ENCODE measurements at regions not wholly inside any gene's neighbourhood (a gene's known extent, or its start where the extent isn't known, plus 50 kb on each side); places are given as distances from the start of the nearest gene placed in this dataset.
A peak's percentile ranks its signal among the peaks of the same experiment; 100 is the strongest.

DNA sequence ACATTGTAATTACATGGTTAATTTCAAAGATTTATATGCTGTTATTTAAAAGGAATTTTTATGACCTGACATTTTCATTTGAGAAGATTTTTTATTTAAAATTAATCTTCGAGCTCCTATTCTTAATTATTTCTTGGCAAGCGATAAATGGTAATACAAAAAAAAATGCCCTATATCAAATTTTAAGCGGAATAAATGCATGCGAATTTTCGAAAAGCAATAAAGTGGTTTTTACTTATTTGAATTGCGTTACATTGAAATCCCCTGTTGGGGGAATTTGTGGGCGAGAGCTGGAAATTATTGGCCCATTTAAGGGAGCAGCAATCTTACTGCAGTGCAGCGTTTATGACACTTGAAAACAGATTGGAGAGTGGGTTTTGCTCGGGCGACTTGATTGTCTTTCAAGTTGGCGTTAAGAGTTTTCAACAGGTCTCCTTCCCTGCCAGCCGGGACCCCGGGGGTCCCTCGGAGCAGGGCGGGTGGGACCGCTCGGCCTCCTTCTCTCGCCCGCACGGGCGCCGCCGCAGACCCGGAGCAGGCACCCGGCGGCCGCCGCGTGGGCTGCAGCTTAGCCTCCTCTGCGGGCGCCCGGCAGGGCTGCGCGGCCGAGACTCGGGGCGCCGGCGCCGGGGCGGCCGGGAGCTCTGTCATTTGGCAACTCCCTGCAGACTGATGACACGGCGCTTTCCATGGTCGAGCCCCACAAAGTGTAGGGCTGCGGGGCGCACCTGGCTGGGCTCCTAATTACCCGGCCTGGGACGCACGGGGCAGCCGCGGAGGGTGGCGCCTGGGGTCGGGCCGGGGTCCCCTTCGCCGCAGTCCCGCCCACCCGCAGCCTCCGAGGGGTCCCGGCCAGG is 255.1 kb upstream of the SOX21 start (continued):
- TF ChIP-seq ZNF266 (tag by site-specific recombination; IDR thresholded peaks at IDR 0.05; ENCODE audit: low read depth) (no peak), ZNF623 (tag by site-specific recombination; IDR thresholded peaks at IDR 0.05) (no peak), ZNF48 (tag by site-specific recombination; IDR thresholded peaks at IDR 0.05) (no peak), ZBTB8A (tag by site-specific recombination; IDR thresholded peaks at IDR 0.05) (peak; percentile 76), ZSCAN30 (tag by site-specific recombination; IDR thresholded peaks at IDR 0.05) (no peak), ZSCAN16 (tag by site-specific recombination; IDR thresholded peaks at IDR 0.05) (no peak), ZNF624 (tag by site-specific recombination; IDR thresholded peaks at IDR 0.05) (no peak), GLIS2 (tag by site-specific recombination; IDR thresholded peaks at IDR 0.05) (peak; percentile 70)
- TF ChIP-seq, protein P1, sequence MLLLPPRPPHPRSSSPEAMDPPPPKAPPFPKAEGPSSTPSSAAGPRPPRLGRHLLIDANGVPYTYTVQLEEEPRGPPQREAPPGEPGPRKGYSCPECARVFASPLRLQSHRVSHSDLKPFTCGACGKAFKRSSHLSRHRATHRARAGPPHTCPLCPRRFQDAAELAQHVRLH (tag by site-specific recombination; IDR thresholded peaks at IDR 0.05) = no peak
- TF ChIP-seq, protein P2, sequence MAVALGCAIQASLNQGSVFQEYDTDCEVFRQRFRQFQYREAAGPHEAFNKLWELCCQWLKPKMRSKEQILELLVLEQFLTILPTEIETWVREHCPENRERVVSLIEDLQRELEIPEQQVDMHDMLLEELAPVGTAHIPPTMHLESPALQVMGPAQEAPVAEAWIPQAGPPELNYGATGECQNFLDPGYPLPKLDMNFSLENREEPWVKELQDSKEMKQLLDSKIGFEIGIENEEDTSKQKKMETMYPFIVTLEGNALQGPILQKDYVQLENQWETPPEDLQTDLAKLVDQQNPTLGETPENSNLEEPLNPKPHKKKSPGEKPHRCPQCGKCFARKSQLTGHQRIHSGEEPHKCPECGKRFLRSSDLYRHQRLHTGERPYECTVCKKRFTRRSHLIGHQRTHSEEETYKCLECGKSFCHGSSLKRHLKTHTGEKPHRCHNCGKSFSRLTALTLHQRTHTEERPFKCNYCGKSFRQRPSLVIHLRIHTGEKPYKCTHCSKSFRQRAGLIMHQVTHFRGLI (tag by site-specific recombination; IDR thresholded peaks at IDR 0.05) = peak; percentile 86

DNA sequence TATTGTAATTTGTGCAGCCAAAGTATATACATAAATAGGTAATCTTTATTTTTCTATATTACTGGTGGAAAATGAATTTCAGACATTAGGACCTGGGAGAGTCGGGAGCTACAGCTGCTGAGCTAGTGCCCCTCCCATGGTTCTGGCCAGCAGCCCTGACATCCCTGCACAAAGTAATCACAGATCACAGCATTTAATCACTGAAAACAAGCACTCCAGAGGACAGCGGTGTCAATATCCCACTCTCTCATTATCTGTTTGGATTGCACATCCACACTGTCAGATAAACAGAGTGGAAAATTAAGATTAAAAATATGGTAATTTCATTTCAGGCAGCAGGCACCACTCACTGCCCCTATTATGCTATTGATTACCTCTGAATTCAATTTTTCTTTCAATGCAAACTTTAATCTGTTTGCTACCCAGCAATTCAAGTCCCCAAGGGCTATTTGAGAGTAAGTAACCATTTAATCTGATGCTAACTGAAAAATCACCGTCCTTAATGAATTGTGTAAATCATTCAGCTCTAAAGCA is 254.1 kb upstream of the SOX21 start:
- H3K36me3 ChIP-seq (ENCODE audit: control insufficient read depth in 2 of 2, insufficient read depth in 1 of 2, low read length in 2 of 2) = no peaks in the 10 kb centered on the region
- H3K4me3 ChIP-seq (ENCODE audit: low read depth, low read length) = no peak overlapping the region
- no peaks in the 10 kb centered on the region for H3K9me3 ChIP-seq (ENCODE audit: control insufficient read depth, insufficient read depth, low read depth, low read length)
- H3K27ac ChIP-seq (ENCODE audit: extremely low read depth, low read depth, low read length) = no peak overlapping the region
- POLR2A ChIA-PET = no interaction called here
- TF ChIP-seq ZNF394 (tag by site-specific recombination; IDR thresholded peaks at IDR 0.05; ENCODE audit: borderline replicate concordance) (no peak), ZNF654 (tag by site-specific recombination; IDR thresholded peaks at IDR 0.05; ENCODE audit: low read depth) (no peak), RBAK (tag by site-specific recombination; IDR thresholded peaks at IDR 0.05) (no peak), ZNF341 (tag by site-specific recombination; IDR thresholded peaks at IDR 0.05; ENCODE audit: low read depth) (no peak), SALL2 (tag by site-specific recombination; IDR thresholded peaks at IDR 0.05; ENCODE audit: borderline replicate concordance) (no peak), ZNF311 (tag by site-specific recombination; IDR thresholded peaks at IDR 0.05; ENCODE audit: borderline replicate concordance) (no peak), ZNF660 (tag by site-specific recombination; IDR thresholded peaks at IDR 0.05) (no peak), ZBTB7A (tag by site-specific recombination; IDR thresholded peaks at IDR 0.05; ENCODE audit: low read depth) (no peak), ZNF335 (tag by site-specific recombination; conservative IDR thresholded peaks at IDR 0.05) (peak; percentile 67)
- TF ChIP-seq, protein P3, sequence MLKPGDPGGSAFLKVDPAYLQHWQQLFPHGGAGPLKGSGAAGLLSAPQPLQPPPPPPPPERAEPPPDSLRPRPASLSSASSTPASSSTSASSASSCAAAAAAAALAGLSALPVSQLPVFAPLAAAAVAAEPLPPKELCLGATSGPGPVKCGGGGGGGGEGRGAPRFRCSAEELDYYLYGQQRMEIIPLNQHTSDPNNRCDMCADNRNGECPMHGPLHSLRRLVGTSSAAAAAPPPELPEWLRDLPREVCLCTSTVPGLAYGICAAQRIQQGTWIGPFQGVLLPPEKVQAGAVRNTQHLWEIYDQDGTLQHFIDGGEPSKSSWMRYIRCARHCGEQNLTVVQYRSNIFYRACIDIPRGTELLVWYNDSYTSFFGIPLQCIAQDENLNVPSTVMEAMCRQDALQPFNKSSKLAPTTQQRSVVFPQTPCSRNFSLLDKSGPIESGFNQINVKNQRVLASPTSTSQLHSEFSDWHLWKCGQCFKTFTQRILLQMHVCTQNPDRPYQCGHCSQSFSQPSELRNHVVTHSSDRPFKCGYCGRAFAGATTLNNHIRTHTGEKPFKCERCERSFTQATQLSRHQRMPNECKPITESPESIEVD (tag by site-specific recombination; IDR thresholded peaks at IDR 0.05) = 0 out of 2 replicates have a peak, but pooled peaks have one; percentile 7
- H3K4me1 ChIP-seq (ENCODE audit: control insufficient read depth, insufficient read depth, low read length) = no peaks in the 10 kb centered on the region
- CTCF ChIA-PET = interaction anchor here (0.6 to 0.7 kb wide), 2 partner anchors 277 to 425 kb away, joined by 3 to 5 read pairs; no protein-coding TSS in a partner anchor

DNA sequence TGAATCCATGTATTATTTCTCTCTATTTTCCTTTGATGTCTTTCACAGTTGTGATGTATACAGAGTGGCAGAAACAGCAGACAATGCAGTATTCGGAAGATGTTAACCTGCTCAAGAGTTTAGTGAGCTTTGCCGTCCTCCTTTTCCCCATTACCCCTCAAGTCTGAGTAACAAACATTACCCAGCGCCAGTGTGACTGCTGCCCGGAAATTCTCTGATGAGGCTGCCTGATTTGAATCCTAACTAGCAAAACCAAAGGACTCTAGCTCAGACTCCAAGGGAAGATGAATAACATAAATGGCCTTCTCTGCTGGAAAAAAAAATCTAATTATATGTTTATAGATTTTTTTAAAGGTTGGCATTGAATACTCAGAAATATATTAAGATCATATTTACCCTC is 247.3 kb upstream of the SOX21 start:
- CTCF ChIA-PET = no interaction called here
- no peaks in the 10 kb centered on the region for H3K9me3 ChIP-seq (ENCODE audit: control insufficient read depth, insufficient read depth, low read depth, low read length)
- H3K36me3 ChIP-seq (ENCODE audit: control insufficient read depth in 2 of 2, insufficient read depth in 1 of 2, low read length in 2 of 2) = no peaks in the 10 kb centered on the region
- H3K4me3 ChIP-seq (ENCODE audit: low read depth, low read length) = no peak overlapping the region
- POLR2A ChIA-PET = no interaction called here
- no peak overlapping the region for H3K27ac ChIP-seq (ENCODE audit: extremely low read depth, low read depth, low read length)
- H3K4me1 ChIP-seq (ENCODE audit: control insufficient read depth, insufficient read depth, low read length) = no peaks in the 10 kb centered on the region
- TF ChIP-seq ZNF791 (tag by site-specific recombination; IDR thresholded peaks at IDR 0.05) = no peak
- no peak for TF ChIP-seq SCRT2 (tag by site-specific recombination; IDR thresholded peaks at IDR 0.05)
- TF ChIP-seq ZNF174 (tag by site-specific recombination; IDR thresholded peaks at IDR 0.05) = no peak
- TF ChIP-seq, protein P4, sequence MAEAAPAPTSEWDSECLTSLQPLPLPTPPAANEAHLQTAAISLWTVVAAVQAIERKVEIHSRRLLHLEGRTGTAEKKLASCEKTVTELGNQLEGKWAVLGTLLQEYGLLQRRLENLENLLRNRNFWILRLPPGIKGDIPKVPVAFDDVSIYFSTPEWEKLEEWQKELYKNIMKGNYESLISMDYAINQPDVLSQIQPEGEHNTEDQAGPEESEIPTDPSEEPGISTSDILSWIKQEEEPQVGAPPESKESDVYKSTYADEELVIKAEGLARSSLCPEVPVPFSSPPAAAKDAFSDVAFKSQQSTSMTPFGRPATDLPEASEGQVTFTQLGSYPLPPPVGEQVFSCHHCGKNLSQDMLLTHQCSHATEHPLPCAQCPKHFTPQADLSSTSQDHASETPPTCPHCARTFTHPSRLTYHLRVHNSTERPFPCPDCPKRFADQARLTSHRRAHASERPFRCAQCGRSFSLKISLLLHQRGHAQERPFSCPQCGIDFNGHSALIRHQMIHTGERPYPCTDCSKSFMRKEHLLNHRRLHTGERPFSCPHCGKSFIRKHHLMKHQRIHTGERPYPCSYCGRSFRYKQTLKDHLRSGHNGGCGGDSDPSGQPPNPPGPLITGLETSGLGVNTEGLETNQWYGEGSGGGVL (tag by site-specific recombination; IDR thresholded peaks at IDR 0.05) = no peak
- TF ChIP-seq ZFP69B (tag by site-specific recombination; IDR thresholded peaks at IDR 0.05) = no peak
- TF ChIP-seq ZSCAN16 (tag by site-specific recombination; IDR thresholded peaks at IDR 0.05) = no peak
- no peak for TF ChIP-seq SP7 (tag by site-specific recombination; IDR thresholded peaks at IDR 0.05)
- no peak for TF ChIP-seq ZNF311 (tag by site-specific recombination; IDR thresholded peaks at IDR 0.05; ENCODE audit: borderline replicate concordance)
- TF ChIP-seq, protein P5, sequence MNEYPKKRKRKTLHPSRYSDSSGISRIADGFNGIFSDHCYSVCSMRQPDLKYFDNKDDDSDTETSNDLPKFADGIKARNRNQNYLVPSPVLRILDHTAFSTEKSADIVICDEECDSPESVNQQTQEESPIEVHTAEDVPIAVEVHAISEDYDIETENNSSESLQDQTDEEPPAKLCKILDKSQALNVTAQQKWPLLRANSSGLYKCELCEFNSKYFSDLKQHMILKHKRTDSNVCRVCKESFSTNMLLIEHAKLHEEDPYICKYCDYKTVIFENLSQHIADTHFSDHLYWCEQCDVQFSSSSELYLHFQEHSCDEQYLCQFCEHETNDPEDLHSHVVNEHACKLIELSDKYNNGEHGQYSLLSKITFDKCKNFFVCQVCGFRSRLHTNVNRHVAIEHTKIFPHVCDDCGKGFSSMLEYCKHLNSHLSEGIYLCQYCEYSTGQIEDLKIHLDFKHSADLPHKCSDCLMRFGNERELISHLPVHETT (tag by site-specific recombination; IDR thresholded peaks at IDR 0.05) = no peak

Measured in HEK293 (cell line).